IMR-90 (cell line): ENCODE measurements at regions not wholly inside any gene's neighbourhood (a gene's known extent, or its start where the extent isn't known, plus 50 kb on each side); places are given as distances from the start of the nearest gene placed in this dataset.

Experiments used
- ATAC-seq: fragments of 200-7000 bp; cut with Tn5 transposase; 2 replicates; pipeline ENCODE4 v1.9.1; 2020; ENCODE audit warnings: low read depth, mild to moderate bottlenecking, moderate library complexity
- BruUV-seq: library from RNA; stranded (reverse); fragments of 400-500 nt; replicated peaks from 2 replicates; lab custom pipeline; 2021; lab: Mats Ljungman, UMichigan
- CTCF ChIA-PET: fragments of 300-600 bp; formaldehyde crosslinking; extraction: SDS; loops from one replicate; lab custom pipeline; 2021; ENCODE audit warnings: antibody characterized with exemption; lab: Yijun Ruan, JAX
- POLR2A ChIA-PET: fragments of 300-600 bp; sonication (Branson Sonifier 250); formaldehyde crosslinking; loops from one replicate; lab custom pipeline; 2022; ENCODE audit warnings: antibody characterized with exemption; ENCODE audit not compliant: unreplicated experiment; lab: Charles Lee
- DNase-seq: peaks from one replicate; pipeline ENCODE4 v3.0.0; 2013
- H2AFZ ChIP-seq: replicated peaks from 2 replicates; pipeline ENCODE3; 2013; ENCODE audit warnings: low read length, mild to moderate bottlenecking; ENCODE audit not compliant: poor library complexity
- H2AK5ac ChIP-seq: 2 replicates; pipeline ENCODE4 v1.6.1; 2013; ENCODE audit warnings: low read depth, low read length, inconsistent platforms
- H2AK9ac ChIP-seq: replicated peaks from 2 replicates; pipeline ENCODE3; 2013; ENCODE audit warnings: mild to moderate bottlenecking, low read depth, low read length, moderate library complexity; ENCODE audit not compliant: poor library complexity
- H2BK120ac ChIP-seq: 2 replicates; pipeline ENCODE4 v1.6.1; 2013; ENCODE audit warnings: low read depth, low read length, inconsistent platforms
- H2BK15ac ChIP-seq: 3 replicates; pipeline ENCODE4 v1.6.1; 2013; ENCODE audit warnings: low read depth, low read length, inconsistent platforms
- H2BK20ac ChIP-seq: 2 replicates; pipeline ENCODE4 v1.6.1; 2013; ENCODE audit warnings: low read depth, mild to moderate bottlenecking, inconsistent platforms, low read length, moderate library complexity
- H2BK5ac ChIP-seq: 2 replicates; pipeline ENCODE4 v1.6.1; 2013; ENCODE audit warnings: mild to moderate bottlenecking, low read depth, low read length, inconsistent platforms; ENCODE audit not compliant: poor library complexity, severe bottlenecking
- H3K14ac ChIP-seq: replicated peaks from 2 replicates; pipeline ENCODE4 v1.6.1; 2013; ENCODE audit warnings: low read depth, low read length, inconsistent platforms
- H3K18ac ChIP-seq: 2 replicates; pipeline ENCODE4 v1.6.1; 2013; ENCODE audit warnings: low read depth, low read length, control low read depth
- H3K23ac ChIP-seq: 2 replicates; pipeline ENCODE4 v1.6.1; 2013; ENCODE audit warnings: low read depth, low read length, inconsistent platforms
- H3K27ac ChIP-seq: 2 replicates; pipeline ENCODE4 v1.5.1; 2013; ENCODE audit warnings: mild to moderate bottlenecking, control low read depth, low read length; ENCODE audit not compliant: insufficient read depth
- H3K27me3 ChIP-seq: 2 replicates; pipeline ENCODE4 v1.6.1; 2013; ENCODE audit warnings: low read length; ENCODE audit not compliant: control insufficient read depth, insufficient read depth
- H3K36me3 ChIP-seq: 2 replicates; pipeline ENCODE4 v1.6.1; 2013; ENCODE audit warnings: low read length, mixed read lengths; ENCODE audit not compliant: control insufficient read depth, insufficient read depth
- H3K4ac ChIP-seq: 2 replicates; pipeline ENCODE4 v1.6.1; 2013; ENCODE audit warnings: low read depth, low read length, inconsistent platforms
- H3K4me1 ChIP-seq: 2 replicates; pipeline ENCODE4 v1.6.1; 2013; ENCODE audit warnings: low read length, mixed read lengths; ENCODE audit not compliant: control insufficient read depth, insufficient read depth
- H3K4me2 ChIP-seq: 2 replicates; pipeline ENCODE4 v1.6.1; 2013; ENCODE audit warnings: low read depth, mild to moderate bottlenecking, control low read depth, low read length, moderate library complexity
- H3K4me3 ChIP-seq: 2 replicates; pipeline ENCODE4 v1.5.1; 2013; ENCODE audit warnings: low read depth, mild to moderate bottlenecking, control low read depth, low read length, moderate library complexity; ENCODE audit not compliant: insufficient read depth
- H3K56ac ChIP-seq: 2 replicates; pipeline ENCODE4 v1.6.1; 2013; ENCODE audit warnings: low read length, inconsistent platforms; ENCODE audit not compliant: insufficient read depth; ENCODE audit errors: extremely low read depth
- H3K79me1 ChIP-seq, 2 experiments: 2 replicates each; pipeline ENCODE4 v1.6.1; 2013; ENCODE audit warnings: low read length in 2 of 2, inconsistent platforms in 1 of 2, low read depth in 1 of 2
- H3K9ac ChIP-seq: 2 replicates; pipeline ENCODE4 v1.6.1; 2013; ENCODE audit warnings: low read depth, low read length, control low read depth
- H3K9me1 ChIP-seq: 2 replicates; pipeline ENCODE4 v1.6.1; 2013; ENCODE audit warnings: low read length, inconsistent platforms; ENCODE audit not compliant: insufficient read depth
- H3K9me3 ChIP-seq: 2 replicates; pipeline ENCODE4 v1.6.1; 2013; ENCODE audit warnings: low read length; ENCODE audit not compliant: control insufficient read depth, insufficient read depth
- H4K20me1 ChIP-seq: 2 replicates; pipeline ENCODE4 v1.6.1; 2013; ENCODE audit warnings: low read length, inconsistent platforms; ENCODE audit not compliant: insufficient read depth
- H4K5ac ChIP-seq: 2 replicates; pipeline ENCODE4 v1.6.1; 2013; ENCODE audit warnings: mild to moderate bottlenecking, low read depth, low read length, control low read depth
- H4K8ac ChIP-seq, 2 experiments: 2 replicates each; pipeline ENCODE4 v1.6.1; 2013; ENCODE audit warnings: low read depth in 2 of 2, low read length in 2 of 2, control low read depth in 1 of 2, inconsistent platforms in 1 of 2
- H4K91ac ChIP-seq: 2 replicates; pipeline ENCODE4 v1.6.1; 2013; ENCODE audit warnings: low read depth, low read length, inconsistent platforms; ENCODE audit not compliant: insufficient read depth
- BHLHE40 ChIP-seq: fragments of 150-350 bp; IDR thresholded peaks from 2 replicates; pipeline ENCODE4 v1.6.1; 2016; ENCODE audit warnings: mild to moderate bottlenecking, low read depth, low read length
- CEBPB ChIP-seq: IDR thresholded peaks from 2 replicates; pipeline ENCODE4 v1.6.1; 2012; ENCODE audit warnings: low read depth, low read length, improper control_type of control experiment
- CHD1 ChIP-seq: IDR thresholded peaks from 2 replicates; pipeline ENCODE4 v1.6.1; 2012; ENCODE audit warnings: low read depth, low read length, improper control_type of control experiment
- FOS ChIP-seq: fragments of 150-350 bp; IDR thresholded peaks from 2 replicates; pipeline ENCODE4 v1.6.1; 2016; ENCODE audit warnings: low read depth, low read length
- MAFK ChIP-seq: IDR thresholded peaks from 2 replicates; pipeline ENCODE4 v1.6.1; 2012; ENCODE audit warnings: low read depth, low read length, improper control_type of control experiment
- NFE2L2 ChIP-seq: fragments of 150-350 bp; IDR thresholded peaks from 2 replicates; pipeline ENCODE4 v1.6.1; 2016; ENCODE audit warnings: low read depth, mild to moderate bottlenecking, low read length
- RAD21 ChIP-seq: IDR thresholded peaks from 2 replicates; pipeline ENCODE4 v1.6.1; 2012; ENCODE audit warnings: low read length, improper control_type of control experiment
- RFX5 ChIP-seq: IDR thresholded peaks from 2 replicates; pipeline ENCODE4 v1.8.0; 2012; ENCODE audit warnings: low read depth, mild to moderate bottlenecking, low read length, moderate library complexity
- WGBS, 2 experiments: methylation state at CpG; one replicate each; pipeline versions ENCODE4 v1.1.5 to v1.1.7; 2013; ENCODE audit warnings: missing lambda C conversion rate in 2 of 2; ENCODE audit not compliant: insufficient read length in 1 of 2; ENCODE audit errors: extremely low coverage in 2 of 2; 5-methylcytosine and 5-hydroxymethylcytosine counted together
- dilution Hi-C: fragments of 300-500 bp; cut with HindIII; formaldehyde crosslinking; loops from one replicate; pipeline ENCODE4 v1.14.3; 2018; ENCODE audit warnings: low sequenced_read_pairs; ENCODE audit not compliant: unreplicated experiment
- in situ Hi-C: fragments of 300-500 bp; cut with MboI; formaldehyde crosslinking; loops from 3 replicates; pipeline ENCODE4 v1.14.3; 2019; ENCODE audit warnings: low sequenced_read_pairs, inconsistent platforms, mixed read lengths
- intact Hi-C: fragments of 100-400 bp; cut with micrococcal nuclease; formaldehyde crosslinking; loops from 2 replicates; pipeline ENCODE4 v1.10.0; 2022
- TF ChIP-seq, protein P1 (sequence below): fragments of 150-350 bp; IDR thresholded peaks from 2 replicates; pipeline ENCODE4 v1.6.1; 2017; ENCODE audit warnings: mild to moderate bottlenecking, antibody characterized with exemption, low read length, low read depth
- TF ChIP-seq, protein P2 (sequence below): conservative IDR thresholded peaks from 2 replicates; pipeline ENCODE4 v1.5.1; 2012; ENCODE audit warnings: mild to moderate bottlenecking, low read depth, low read length, improper control_type of control experiment

DNA sequence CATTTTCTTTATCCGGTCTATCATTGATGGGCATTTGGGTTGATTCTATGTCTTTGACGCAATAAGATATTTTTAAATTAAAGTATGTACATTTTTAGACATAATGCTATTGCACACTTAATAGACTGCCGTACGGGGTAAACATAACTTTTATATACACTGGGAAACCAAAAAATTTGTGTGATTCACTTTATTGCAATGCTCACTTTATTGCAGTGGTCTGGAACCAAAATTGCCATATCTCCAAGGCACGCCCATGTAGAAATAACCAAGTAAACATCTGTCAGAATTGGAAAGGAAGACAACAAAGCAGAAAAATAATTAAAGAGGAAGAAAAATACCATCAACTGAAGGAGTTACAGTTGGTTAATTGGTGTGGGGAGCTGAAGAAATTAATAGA, 205.8 kb upstream of the CTAGE1 start:
- Histone ChIP-seq H2AFZ (no peak overlapping the region), H3K4ac (no peak overlapping the region), H3K27ac (no peak overlapping the region), H3K9me1 (no peaks in the 10 kb centered on the region), H4K91ac (no peak overlapping the region), H3K23ac (no peak overlapping the region), H3K9ac (no peak overlapping the region), H3K79me1 (no peaks in the 10 kb centered on the region), H2AK9ac (no peak overlapping the region), H4K8ac (no peak overlapping the region), H2BK20ac (no peak overlapping the region), H3K9me3 (no peaks in the 10 kb centered on the region), H4K5ac (no peak overlapping the region), H3K18ac (no peak overlapping the region), H2BK5ac (no peak overlapping the region), H3K4me3 (no peak overlapping the region), H4K20me1 (no peaks in the 10 kb centered on the region), H3K14ac (no peak overlapping the region), H3K27me3 (no peaks in the 10 kb centered on the region; the same call in 1 of the 2 replicates), H3K4me1 (no peaks in the 10 kb centered on the region), H2AK5ac (no peak overlapping the region), H2BK120ac (no peak overlapping the region), H3K4me2 (no peak overlapping the region), H3K56ac (no peak overlapping the region), H3K36me3 (no peaks in the 10 kb centered on the region), H2BK15ac (no peak overlapping the region)
- in situ Hi-C loops (no loop called here), intact Hi-C loops (no loop called here), dilution Hi-C loops (no loop called here)
- DNase-seq (no peak), ATAC-seq (no peak)
- BruUV-seq: no TSS peak
- POLR2A ChIA-PET: no interaction called here
- TF ChIP-seq MAFK: no peak
- TF ChIP-seq BHLHE40: no peak
- TF ChIP-seq CHD1: no peak
- no peak for TF ChIP-seq FOS
- no peak for TF ChIP-seq CEBPB
- TF ChIP-seq NFE2L2: no peak
- TF ChIP-seq, protein P1, sequence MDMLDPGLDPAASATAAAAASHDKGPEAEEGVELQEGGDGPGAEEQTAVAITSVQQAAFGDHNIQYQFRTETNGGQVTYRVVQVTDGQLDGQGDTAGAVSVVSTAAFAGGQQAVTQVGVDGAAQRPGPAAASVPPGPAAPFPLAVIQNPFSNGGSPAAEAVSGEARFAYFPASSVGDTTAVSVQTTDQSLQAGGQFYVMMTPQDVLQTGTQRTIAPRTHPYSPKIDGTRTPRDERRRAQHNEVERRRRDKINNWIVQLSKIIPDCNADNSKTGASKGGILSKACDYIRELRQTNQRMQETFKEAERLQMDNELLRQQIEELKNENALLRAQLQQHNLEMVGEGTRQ: no peak
- no peak for TF ChIP-seq RAD21
- TF ChIP-seq, protein P2, sequence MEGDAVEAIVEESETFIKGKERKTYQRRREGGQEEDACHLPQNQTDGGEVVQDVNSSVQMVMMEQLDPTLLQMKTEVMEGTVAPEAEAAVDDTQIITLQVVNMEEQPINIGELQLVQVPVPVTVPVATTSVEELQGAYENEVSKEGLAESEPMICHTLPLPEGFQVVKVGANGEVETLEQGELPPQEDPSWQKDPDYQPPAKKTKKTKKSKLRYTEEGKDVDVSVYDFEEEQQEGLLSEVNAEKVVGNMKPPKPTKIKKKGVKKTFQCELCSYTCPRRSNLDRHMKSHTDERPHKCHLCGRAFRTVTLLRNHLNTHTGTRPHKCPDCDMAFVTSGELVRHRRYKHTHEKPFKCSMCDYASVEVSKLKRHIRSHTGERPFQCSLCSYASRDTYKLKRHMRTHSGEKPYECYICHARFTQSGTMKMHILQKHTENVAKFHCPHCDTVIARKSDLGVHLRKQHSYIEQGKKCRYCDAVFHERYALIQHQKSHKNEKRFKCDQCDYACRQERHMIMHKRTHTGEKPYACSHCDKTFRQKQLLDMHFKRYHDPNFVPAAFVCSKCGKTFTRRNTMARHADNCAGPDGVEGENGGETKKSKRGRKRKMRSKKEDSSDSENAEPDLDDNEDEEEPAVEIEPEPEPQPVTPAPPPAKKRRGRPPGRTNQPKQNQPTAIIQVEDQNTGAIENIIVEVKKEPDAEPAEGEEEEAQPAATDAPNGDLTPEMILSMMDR: no peak
- TF ChIP-seq RFX5: no peak
- CTCF ChIA-PET: no interaction called here
- WGBS, 2 experiments: no CpG with 5 or more reads among the region's 5 CpGs
